KMS-11 (cell line): ENCODE measurements at regions not wholly inside any gene's neighbourhood (a gene's known extent, or its start where the extent isn't known, plus 50 kb on each side); places are given as distances from the start of the nearest gene placed in this dataset.

Experiments
- H2AFZ ChIP-seq: fragments of 200-600 bp; sonication (generic); 2 replicates; pipeline ENCODE4 v1.6.1; 2016; ENCODE audit warnings: antibody characterized with exemption, mixed run types, low read depth
- H3K27ac ChIP-seq: fragments of 200-600 bp; sonication (generic); 2 replicates; pipeline ENCODE4 v1.6.1; 2016; ENCODE audit warnings: mild to moderate bottlenecking, mixed run types
- H3K27me3 ChIP-seq: fragments of 200-600 bp; sonication (generic); 2 replicates; pipeline ENCODE4 v1.6.1; 2017; ENCODE audit warnings: mild to moderate bottlenecking, low read depth, mixed run types, moderate library complexity; ENCODE audit not compliant: insufficient read depth
- H3K36me3 ChIP-seq: fragments of 200-600 bp; sonication (generic); 2 replicates; pipeline ENCODE4 v1.6.1; 2017; ENCODE audit warnings: mild to moderate bottlenecking, mixed run types; ENCODE audit not compliant: insufficient read depth
- H3K4me1 ChIP-seq: fragments of 200-600 bp; sonication (generic); 2 replicates; pipeline ENCODE4 v1.6.1; 2016; ENCODE audit warnings: mild to moderate bottlenecking, low read depth, mixed run types; ENCODE audit not compliant: poor library complexity, severe bottlenecking
- H3K4me2 ChIP-seq: fragments of 200-600 bp; sonication (generic); 2 replicates; pipeline ENCODE4 v1.7.0; 2016; ENCODE audit warnings: mild to moderate bottlenecking, mixed run types
- H3K4me3 ChIP-seq: fragments of 200-600 bp; sonication (generic); IDR thresholded peaks from 2 replicates; pipeline ENCODE4 v1.6.1; 2017; ENCODE audit warnings: low read depth, low read length, mixed read lengths; ENCODE audit not compliant: insufficient read depth
- H3K79me2 ChIP-seq: fragments of 200-600 bp; sonication (generic); 2 replicates; pipeline ENCODE4 v1.6.1; 2016; ENCODE audit warnings: low read depth, mixed run types; ENCODE audit not compliant: insufficient read depth
- H3K9ac ChIP-seq: fragments of 200-600 bp; sonication (generic); 2 replicates; pipeline ENCODE4 v1.6.1; 2016; ENCODE audit warnings: mild to moderate bottlenecking, mixed run types
- H4K20me1 ChIP-seq: fragments of 200-600 bp; sonication (generic); 2 replicates; pipeline ENCODE4 v1.6.1; 2016; ENCODE audit warnings: mild to moderate bottlenecking, mixed run types; ENCODE audit not compliant: insufficient read depth
- CTCF ChIP-seq: fragments of 200-600 bp; sonication (generic); conservative IDR thresholded peaks from 2 replicates; pipeline ENCODE4 v1.6.1; 2017; ENCODE audit warnings: low read depth, mild to moderate bottlenecking, antibody characterized with exemption, low read length, moderate library complexity, mixed read lengths

- Histone ChIP-seq H3K36me3 (no peaks in the 10 kb centered on the region), H4K20me1 (no peaks in the 10 kb centered on the region), H3K4me1 (no peaks in the 10 kb centered on the region), H3K27me3 (no peaks in the 10 kb centered on the region), H3K4me3 (no peak overlapping the region), H3K4me2 (no peak overlapping the region), H3K27ac (no peak overlapping the region), H3K79me2 (no peaks in the 10 kb centered on the region), H3K9ac (no peak overlapping the region), H2AFZ (no peak overlapping the region)
- TF ChIP-seq CTCF = no peak
Observed at GRCh38 chr7:18268571-18268970, 227.0 kb upstream of the HDAC9 start.

- H3K27ac ChIP-seq = no peak overlapping the region
- no peaks in the 10 kb centered on the region for H3K79me2 ChIP-seq
- no peak overlapping the region for H2AFZ ChIP-seq
- H3K9ac ChIP-seq = no peak overlapping the region
- H3K36me3 ChIP-seq = no peaks in the 10 kb centered on the region
- no peak overlapping the region for H3K4me2 ChIP-seq
- no peaks in the 10 kb centered on the region for H3K27me3 ChIP-seq
- no peak for TF ChIP-seq CTCF
- no peak overlapping the region for H3K4me3 ChIP-seq
- H3K4me1 ChIP-seq = no peaks in the 10 kb centered on the region
- no peaks in the 10 kb centered on the region for H4K20me1 ChIP-seq
Observed at GRCh38 chr7:18276380-18276779, 219.2 kb upstream of the HDAC9 start.

- Histone ChIP-seq H4K20me1 (no peaks in the 10 kb centered on the region), H3K36me3 (no peaks in the 10 kb centered on the region), H3K27ac (no peak overlapping the region), H2AFZ (no peak overlapping the region), H3K4me3 (no peak overlapping the region), H3K9ac (no peak overlapping the region), H3K4me1 (no peaks in the 10 kb centered on the region), H3K79me2 (no peaks in the 10 kb centered on the region), H3K27me3 (no peaks in the 10 kb centered on the region), H3K4me2 (no peak overlapping the region)
- TF ChIP-seq CTCF = no peak
Observed at GRCh38 chr7:18278316-18278715, 217.2 kb upstream of the HDAC9 start.

- no peaks in the 10 kb centered on the region for H3K4me1 ChIP-seq
- H3K4me2 ChIP-seq = no peak overlapping the region
- H3K79me2 ChIP-seq = no peaks in the 10 kb centered on the region
- no peaks in the 10 kb centered on the region for H4K20me1 ChIP-seq
- H3K27me3 ChIP-seq = no peaks in the 10 kb centered on the region
- H2AFZ ChIP-seq = no peak overlapping the region
- H3K36me3 ChIP-seq = no peaks in the 10 kb centered on the region
- H3K27ac ChIP-seq = no peak overlapping the region
- no peak overlapping the region for H3K4me3 ChIP-seq
- TF ChIP-seq CTCF = no peak
- H3K9ac ChIP-seq = no peak overlapping the region
Observed at GRCh38 chr7:18283045-18283444, 212.5 kb upstream of the HDAC9 start.

- no peak for TF ChIP-seq CTCF
Observed at GRCh38 chr7:18287482-18287881, 208.1 kb upstream of the HDAC9 start.

More at GRCh38 chr7:18287482-18287881, 208.1 kb upstream of the HDAC9 start:
- H3K4me3 ChIP-seq = no peak overlapping the region
- H3K79me2 ChIP-seq = no peaks in the 10 kb centered on the region
- no peak overlapping the region for H2AFZ ChIP-seq
- no peaks in the 10 kb centered on the region for H4K20me1 ChIP-seq
- H3K4me1 ChIP-seq = no peaks in the 10 kb centered on the region
- H3K36me3 ChIP-seq = no peaks in the 10 kb centered on the region
- no peak overlapping the region for H3K9ac ChIP-seq
- no peak overlapping the region for H3K4me2 ChIP-seq
- no peaks in the 10 kb centered on the region for H3K27me3 ChIP-seq
- H3K27ac ChIP-seq = no peak overlapping the region
